HepG2 (cell line): ENCODE measurements at regions not wholly inside any gene's neighbourhood (a gene's known extent, or its start where the extent isn't known, plus 50 kb on each side); places are given as distances from the start of the nearest gene placed in this dataset.

Experiments used
- ARNT ChIP-seq: fragments of 450-650 bp; IDR thresholded peaks from 2 replicates; pipeline ENCODE4 v1.6.1; 2017
- ASH2L ChIP-seq: fragments of 300-600, 200-600 bp; sonication (generic); IDR thresholded peaks from 2 replicates; pipeline ENCODE4 v1.7.0; 2017; ENCODE audit warnings: low read depth, mild to moderate bottlenecking, moderate library complexity, mixed read lengths, low read length; ENCODE audit not compliant: insufficient read length
- EEA1 ChIP-seq: sonication (generic); formaldehyde crosslinking; IDR thresholded peaks from 2 replicates; pipeline ENCODE4 v1.5.1; 2020; ENCODE audit warnings: mild to moderate bottlenecking, missing genetic modification reagents, borderline replicate concordance
- ELF4 ChIP-seq: sonication (generic); formaldehyde crosslinking; IDR thresholded peaks from 2 replicates; pipeline ENCODE4 v1.5.0; 2020; ENCODE audit warnings: missing genetic modification reagents, mild to moderate bottlenecking, moderate library complexity, borderline replicate concordance
- GPBP1L1 ChIP-seq: sonication (generic); formaldehyde crosslinking; IDR thresholded peaks from 2 replicates; pipeline ENCODE4 v1.5.0; 2020; ENCODE audit warnings: mild to moderate bottlenecking, missing genetic modification reagents
- HNRNPLL ChIP-seq: fragments of 200-400 bp; formaldehyde crosslinking; IDR thresholded peaks from 2 replicates; pipeline ENCODE4 v1.6.1; 2017; ENCODE audit warnings: mild to moderate bottlenecking, low read depth, low read length; ENCODE audit not compliant: poor library complexity, severe bottlenecking
- IKZF4 ChIP-seq: sonication (generic); formaldehyde crosslinking; IDR thresholded peaks from 2 replicates; pipeline ENCODE4 v1.5.1; 2020; ENCODE audit warnings: borderline replicate concordance, mild to moderate bottlenecking, low read depth, missing genetic modification reagents; ENCODE audit errors: not compliant biosample characterization
- KDM4B ChIP-seq: sonication (generic); formaldehyde crosslinking; IDR thresholded peaks from 2 replicates; pipeline ENCODE4 v1.4.0; 2020; ENCODE audit warnings: missing genetic modification reagents
- NFYB ChIP-seq: sonication (generic); formaldehyde crosslinking; IDR thresholded peaks from 2 replicates; pipeline ENCODE4 v1.4.0; 2020; ENCODE audit warnings: missing genetic modification reagents
- POLR2AphosphoS5 ChIP-seq: IDR thresholded peaks from 2 replicates; pipeline ENCODE4 v1.6.1; 2012; ENCODE audit warnings: low read depth, low read length
- RXRB ChIP-seq: IDR thresholded peaks from 2 replicates; pipeline ENCODE4 v1.6.1; 2016; ENCODE audit warnings: borderline replicate concordance, missing genetic modification reagents, missing compliant biosample characterization
- TCF7L2 ChIP-seq: IDR thresholded peaks from 2 replicates; pipeline ENCODE4 v1.6.1; 2011; ENCODE audit warnings: mild to moderate bottlenecking, low read depth, low read length, moderate library complexity
- THYN1 ChIP-seq: sonication (generic); formaldehyde crosslinking; IDR thresholded peaks from 2 replicates; pipeline ENCODE4 v1.8.1; 2023; ENCODE audit warnings: low read depth, mild to moderate bottlenecking, moderate library complexity, missing genetic modification reagents, borderline replicate concordance
- ZBTB3 ChIP-seq: sonication (generic); formaldehyde crosslinking; IDR thresholded peaks from 2 replicates; pipeline ENCODE4 v1.4.0; 2020; ENCODE audit warnings: low read depth, mild to moderate bottlenecking, moderate library complexity, missing genetic modification reagents, borderline replicate concordance
- ZFX ChIP-seq: sonication (generic); formaldehyde crosslinking; IDR thresholded peaks from 2 replicates; pipeline ENCODE4 v1.4.0; 2020; ENCODE audit warnings: mild to moderate bottlenecking, low read depth, missing genetic modification reagents, moderate library complexity
- ZKSCAN5 ChIP-seq: sonication (generic); formaldehyde crosslinking; IDR thresholded peaks from 2 replicates; pipeline ENCODE4 v1.5.1; 2020; ENCODE audit warnings: mild to moderate bottlenecking, missing genetic modification reagents
- ZNF569 ChIP-seq: sonication (generic); formaldehyde crosslinking; IDR thresholded peaks from 2 replicates; pipeline ENCODE4 v1.5.0; 2020; ENCODE audit warnings: mild to moderate bottlenecking, missing genetic modification reagents, moderate library complexity, borderline replicate concordance
- ZNF766 ChIP-seq: sonication (generic); formaldehyde crosslinking; IDR thresholded peaks from 2 replicates; pipeline ENCODE4 v1.5.0; 2020; ENCODE audit warnings: missing genetic modification reagents, borderline replicate concordance
- ZNF777 ChIP-seq: sonication (generic); formaldehyde crosslinking; IDR thresholded peaks from 2 replicates; pipeline ENCODE4 v1.4.0; 2020; ENCODE audit warnings: missing genetic modification reagents
- ZNF839 ChIP-seq: sonication (generic); formaldehyde crosslinking; IDR thresholded peaks from 2 replicates; pipeline ENCODE4 v1.4.0; 2020; ENCODE audit warnings: missing genetic modification reagents, mild to moderate bottlenecking, borderline replicate concordance
- TF ChIP-seq, protein P1 (sequence below): sonication (generic); formaldehyde crosslinking; IDR thresholded peaks from 2 replicates; pipeline ENCODE4 v1.5.0; 2020; ENCODE audit warnings: mild to moderate bottlenecking, missing genetic modification reagents, borderline replicate concordance

DNA sequence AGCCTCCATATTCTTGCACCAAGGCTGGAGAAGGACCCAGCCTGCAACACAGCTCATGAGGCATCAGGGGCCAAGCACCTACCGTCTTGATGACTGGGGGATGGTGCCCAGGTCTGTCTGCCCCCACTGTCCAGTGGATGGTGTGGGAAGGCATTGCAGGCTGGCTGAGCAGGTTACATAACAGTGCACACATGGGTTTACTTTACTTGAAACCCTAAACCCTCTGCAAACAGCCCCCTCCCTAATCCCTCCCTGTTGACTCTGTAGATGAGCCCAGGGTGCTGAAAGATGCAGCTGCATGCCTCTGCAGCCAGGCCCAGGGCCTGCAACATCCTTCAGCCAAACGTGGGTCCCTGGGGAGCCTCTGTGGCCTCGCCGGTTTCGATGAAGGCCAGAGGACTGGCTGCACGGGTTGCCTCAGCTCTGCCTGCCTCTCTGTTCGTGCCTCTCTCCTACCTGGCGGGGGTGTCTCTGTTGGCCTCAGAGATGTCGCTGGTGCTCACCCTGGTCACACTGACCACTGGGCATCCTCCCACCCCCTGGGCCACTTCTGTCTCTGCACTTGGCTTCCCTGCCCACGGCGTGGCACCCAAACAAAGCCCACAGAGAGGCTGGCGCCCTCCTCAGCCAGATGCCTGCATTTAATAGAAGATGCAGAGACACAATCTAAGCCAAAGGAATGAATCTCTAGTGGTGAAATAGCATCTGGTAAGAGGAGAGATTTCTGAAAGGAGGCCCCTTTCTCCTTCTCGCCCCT is 95.1 kb downstream of the METRNL start (continued):
- no peak for TF ChIP-seq ELF4
- TF ChIP-seq POLR2AphosphoS5, result no peak
- no peak for TF ChIP-seq IKZF4
- TF ChIP-seq ZKSCAN5 (CRISPR knock-in tag), result no peak
- TF ChIP-seq ZBTB3, result no peak
- peak; percentile 87; the same call in 1 of the 2 replicates for TF ChIP-seq ZNF839 (CRISPR knock-in tag)
- no peak for TF ChIP-seq ARNT
- no peak for TF ChIP-seq NFYB
- no peak for TF ChIP-seq EEA1
- TF ChIP-seq ASH2L, result no peak
- TF ChIP-seq RXRB, result peak; percentile 88; the same call in 1 of the 2 replicates
- no peak for TF ChIP-seq KDM4B (CRISPR knock-in tag)
- TF ChIP-seq TCF7L2, result no peak
- TF ChIP-seq, protein P1, sequence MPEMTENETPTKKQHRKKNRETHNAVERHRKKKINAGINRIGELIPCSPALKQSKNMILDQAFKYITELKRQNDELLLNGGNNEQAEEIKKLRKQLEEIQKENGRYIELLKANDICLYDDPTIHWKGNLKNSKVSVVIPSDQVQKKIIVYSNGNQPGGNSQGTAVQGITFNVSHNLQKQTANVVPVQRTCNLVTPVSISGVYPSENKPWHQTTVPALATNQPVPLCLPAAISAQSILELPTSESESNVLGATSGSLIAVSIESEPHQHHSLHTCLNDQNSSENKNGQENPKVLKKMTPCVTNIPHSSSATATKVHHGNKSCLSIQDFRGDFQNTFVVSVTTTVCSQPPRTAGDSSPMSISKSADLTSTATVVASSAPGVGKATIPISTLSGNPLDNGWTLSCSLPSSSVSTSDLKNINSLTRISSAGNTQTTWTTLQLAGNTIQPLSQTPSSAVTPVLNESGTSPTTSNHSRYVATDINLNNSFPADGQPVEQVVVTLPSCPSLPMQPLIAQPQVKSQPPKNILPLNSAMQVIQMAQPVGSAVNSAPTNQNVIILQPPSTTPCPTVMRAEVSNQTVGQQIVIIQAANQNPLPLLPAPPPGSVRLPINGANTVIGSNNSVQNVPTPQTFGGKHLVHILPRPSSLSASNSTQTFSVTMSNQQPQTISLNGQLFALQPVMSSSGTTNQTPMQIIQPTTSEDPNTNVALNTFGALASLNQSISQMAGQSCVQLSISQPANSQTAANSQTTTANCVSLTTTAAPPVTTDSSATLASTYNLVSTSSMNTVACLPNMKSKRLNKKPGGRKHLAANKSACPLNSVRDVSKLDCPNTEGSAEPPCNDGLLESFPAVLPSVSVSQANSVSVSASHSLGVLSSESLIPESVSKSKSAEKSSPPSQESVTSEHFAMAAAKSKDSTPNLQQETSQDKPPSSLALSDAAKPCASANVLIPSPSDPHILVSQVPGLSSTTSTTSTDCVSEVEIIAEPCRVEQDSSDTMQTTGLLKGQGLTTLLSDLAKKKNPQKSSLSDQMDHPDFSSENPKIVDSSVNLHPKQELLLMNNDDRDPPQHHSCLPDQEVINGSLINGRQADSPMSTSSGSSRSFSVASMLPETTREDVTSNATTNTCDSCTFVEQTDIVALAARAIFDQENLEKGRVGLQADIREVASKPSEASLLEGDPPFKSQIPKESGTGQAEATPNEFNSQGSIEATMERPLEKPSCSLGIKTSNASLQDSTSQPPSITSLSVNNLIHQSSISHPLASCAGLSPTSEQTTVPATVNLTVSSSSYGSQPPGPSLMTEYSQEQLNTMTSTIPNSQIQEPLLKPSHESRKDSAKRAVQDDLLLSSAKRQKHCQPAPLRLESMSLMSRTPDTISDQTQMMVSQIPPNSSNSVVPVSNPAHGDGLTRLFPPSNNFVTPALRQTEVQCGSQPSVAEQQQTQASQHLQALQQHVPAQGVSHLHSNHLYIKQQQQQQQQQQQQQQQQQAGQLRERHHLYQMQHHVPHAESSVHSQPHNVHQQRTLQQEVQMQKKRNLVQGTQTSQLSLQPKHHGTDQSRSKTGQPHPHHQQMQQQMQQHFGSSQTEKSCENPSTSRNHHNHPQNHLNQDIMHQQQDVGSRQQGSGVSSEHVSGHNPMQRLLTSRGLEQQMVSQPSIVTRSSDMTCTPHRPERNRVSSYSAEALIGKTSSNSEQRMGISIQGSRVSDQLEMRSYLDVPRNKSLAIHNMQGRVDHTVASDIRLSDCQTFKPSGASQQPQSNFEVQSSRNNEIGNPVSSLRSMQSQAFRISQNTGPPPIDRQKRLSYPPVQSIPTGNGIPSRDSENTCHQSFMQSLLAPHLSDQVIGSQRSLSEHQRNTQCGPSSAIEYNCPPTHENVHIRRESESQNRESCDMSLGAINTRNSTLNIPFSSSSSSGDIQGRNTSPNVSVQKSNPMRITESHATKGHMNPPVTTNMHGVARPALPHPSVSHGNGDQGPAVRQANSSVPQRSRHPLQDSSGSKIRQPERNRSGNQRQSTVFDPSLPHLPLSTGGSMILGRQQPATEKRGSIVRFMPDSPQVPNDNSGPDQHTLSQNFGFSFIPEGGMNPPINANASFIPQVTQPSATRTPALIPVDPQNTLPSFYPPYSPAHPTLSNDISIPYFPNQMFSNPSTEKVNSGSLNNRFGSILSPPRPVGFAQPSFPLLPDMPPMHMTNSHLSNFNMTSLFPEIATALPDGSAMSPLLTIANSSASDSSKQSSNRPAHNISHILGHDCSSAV (CRISPR knock-in tag), result no peak
- TF ChIP-seq ZNF777, result no peak; the same call in 1 of the 2 replicates
- TF ChIP-seq GPBP1L1 (CRISPR knock-in tag), result no peak
- TF ChIP-seq THYN1 (CRISPR knock-in tag), result no peak
- TF ChIP-seq ZNF766 (CRISPR knock-in tag), result 0 out of 2 replicates have a peak, but pooled peaks have one; percentile 48
- peak; percentile 74 for TF ChIP-seq ZFX (CRISPR knock-in tag)
- no peak for TF ChIP-seq HNRNPLL
- TF ChIP-seq ZNF569 (CRISPR knock-in tag), result no peak
